Endodermal cell (in vitro differentiated cells): ENCODE measurements at regions not wholly inside any gene's neighbourhood (a gene's known extent, or its start where the extent isn't known, plus 50 kb on each side); places are given as distances from the start of the nearest gene placed in this dataset.

Experiments
- DNase-seq: peaks from one replicate; pipeline ENCODE4 v3.0.0-alpha.2; 2017
- H3K27ac ChIP-seq: 2 replicates; pipeline ENCODE4 v1.5.1; 2013; ENCODE audit warnings: mild to moderate bottlenecking, low read depth, low read length, moderate library complexity
- H3K27me3 ChIP-seq: 2 replicates; pipeline ENCODE4 v1.6.1; 2013; ENCODE audit warnings: mild to moderate bottlenecking, low read length, moderate library complexity; ENCODE audit not compliant: insufficient read depth, control insufficient read depth, poor library complexity, severe bottlenecking
- H3K36me3 ChIP-seq: 2 replicates; pipeline ENCODE4 v1.7.0; 2013; ENCODE audit warnings: mild to moderate bottlenecking, low read length, moderate library complexity; ENCODE audit not compliant: control insufficient read depth, insufficient read depth
- H3K4me1 ChIP-seq: one replicate; pipeline ENCODE4 v1.7.0; 2013; ENCODE audit warnings: low read length; ENCODE audit not compliant: control insufficient read depth, insufficient read depth
- H3K4me3 ChIP-seq: 2 replicates; pipeline ENCODE4 v1.5.1; 2013; ENCODE audit warnings: mild to moderate bottlenecking, low read length, moderate library complexity
- H3K9ac ChIP-seq: 2 replicates; pipeline ENCODE4 v1.6.1; 2013; ENCODE audit warnings: mild to moderate bottlenecking, low read length, moderate library complexity; ENCODE audit not compliant: poor library complexity, severe bottlenecking; ENCODE audit errors: extremely low read depth
- H3K9me3 ChIP-seq: 2 replicates; pipeline ENCODE4 v1.6.1; 2013; ENCODE audit warnings: mild to moderate bottlenecking, low read length, moderate library complexity; ENCODE audit not compliant: control insufficient read depth
- H3K27ac Mint-ChIP-seq: 2 replicates; pipeline ENCODE4 v1.8.0; 2020; ENCODE audit warnings: mixed read lengths
- H3K27me3 Mint-ChIP-seq: 2 replicates; pipeline ENCODE4 v1.8.0; 2021; ENCODE audit warnings: mild to moderate bottlenecking, mixed read lengths; ENCODE audit not compliant: insufficient read depth
- H3K36me3 Mint-ChIP-seq: 2 replicates; pipeline ENCODE4 v1.8.0; 2020; ENCODE audit warnings: low read depth, mixed read lengths
- H3K4me1 Mint-ChIP-seq: 2 replicates; pipeline ENCODE4 v1.8.0; 2020; ENCODE audit warnings: mixed read lengths
- H3K4me3 Mint-ChIP-seq: 2 replicates; pipeline ENCODE4 v1.8.0; 2020; ENCODE audit warnings: mild to moderate bottlenecking, moderate library complexity, mixed read lengths
- H3K9me3 Mint-ChIP-seq: 2 replicates; pipeline ENCODE4 v1.8.0; 2020; ENCODE audit warnings: mild to moderate bottlenecking, mixed read lengths
- CTCF ChIP-seq: fragments of 200-600 bp; sonication (generic); conservative IDR thresholded peaks from 2 replicates; pipeline ENCODE4 v1.5.0; 2021; ENCODE audit warnings: antibody characterized with exemption, mild to moderate bottlenecking
- WGBS, 2 experiments: methylation state at CpG; one replicate each; pipeline versions ENCODE4 v1.1.5 to v1.1.7; 2013; ENCODE audit warnings: missing lambda C conversion rate in 2 of 2, mixed read lengths in 1 of 2; ENCODE audit not compliant: insufficient coverage in 1 of 2, insufficient read length in 1 of 2; 5-methylcytosine and 5-hydroxymethylcytosine counted together

- peaks cover 6% of the 10 kb centered on the region for H3K9me3 Mint-ChIP-seq
- no peak overlapping the region for H3K9ac ChIP-seq
- 96 to 97% methylated on average over 7 to 19 of the region's 19 CpGs for WGBS, 2 experiments
- no peaks in the 10 kb centered on the region for H3K36me3 ChIP-seq
- no peaks in the 10 kb centered on the region for H3K4me1 ChIP-seq
- peaks cover 3% of the 10 kb centered on the region for H3K27me3 Mint-ChIP-seq
- H3K9me3 ChIP-seq, result peaks cover 5% of the 10 kb centered on the region
- no peak overlapping the region for H3K4me3 Mint-ChIP-seq
- H3K36me3 Mint-ChIP-seq, result no peaks in the 10 kb centered on the region
- no peak overlapping the region for H3K27ac ChIP-seq
- no peaks in the 10 kb centered on the region for H3K27me3 ChIP-seq
- DNase-seq, result no peak
- no peak overlapping the region for H3K27ac Mint-ChIP-seq
- no peak overlapping the region for H3K4me3 ChIP-seq
- no peak for TF ChIP-seq CTCF
- H3K4me1 Mint-ChIP-seq, result peaks cover 10% of the 10 kb centered on the region
Measured at GRCh38 chr6:67030861-67031260, 1323.8 kb upstream of the EYS start.

- Mint-ChIP-seq H3K36me3 (no peaks in the 10 kb centered on the region), H3K4me3 (no peak overlapping the region), H3K27me3 (no peaks in the 10 kb centered on the region), H3K4me1 (peaks cover 2% of the 10 kb centered on the region), H3K27ac (no peak overlapping the region), H3K9me3 (peaks cover 9% of the 10 kb centered on the region)
- Histone ChIP-seq H3K27me3 (no peaks in the 10 kb centered on the region), H3K9me3 (no peaks in the 10 kb centered on the region), H3K9ac (no peak overlapping the region), H3K27ac (no peak overlapping the region), H3K4me3 (no peak overlapping the region), H3K4me1 (no peaks in the 10 kb centered on the region), H3K36me3 (no peaks in the 10 kb centered on the region)
- DNase-seq, result no peak
- TF ChIP-seq CTCF, result no peak
- 92% methylated on average over 1 of the region's 1 CpG; no CpG with 5 or more reads in 1 of the 2 experiments for WGBS, 2 experiments
Measured at GRCh38 chr6:67016921-67017460, 1310.0 kb upstream of the EYS start.

GRCh38 chr6:67011441-67011840 lies 1304.4 kb upstream of the EYS start:
- Mint-ChIP-seq H3K27me3 (peaks cover 12% of the 10 kb centered on the region), H3K27ac (no peak overlapping the region), H3K4me1 (peaks cover 16% of the 10 kb centered on the region), H3K4me3 (no peak overlapping the region), H3K36me3 (no peaks in the 10 kb centered on the region), H3K9me3 (no peaks in the 10 kb centered on the region)
- no peak overlapping the region for H3K27ac ChIP-seq
- TF ChIP-seq CTCF, result no peak
- H3K9ac ChIP-seq, result no peak overlapping the region
- H3K27me3 ChIP-seq, result no peaks in the 10 kb centered on the region
- H3K4me3 ChIP-seq, result no peak overlapping the region
- H3K4me1 ChIP-seq, result no peaks in the 10 kb centered on the region
- 93% methylated on average over 2 of the region's 4 CpGs; no CpG with 5 or more reads in 1 of the 2 experiments for WGBS, 2 experiments
- H3K36me3 ChIP-seq, result no peaks in the 10 kb centered on the region
- no peak for DNase-seq
- H3K9me3 ChIP-seq, result no peaks in the 10 kb centered on the region
